ENCODE measurements at regions not wholly inside any gene's neighbourhood (a gene's known extent, or its start where the extent isn't known, plus 50 kb on each side); places are given as distances from the start of the nearest gene placed in this dataset.

GRCh38 chr6:88266126-88266525, 100.0 kb upstream of the CNR1 start:
- Histone ChIP-seq H4K20me1 (ENCODE audit: control insufficient read depth, extremely low read depth, insufficient read depth, low read length) (no peaks in the 10 kb centered on the region), H3K9ac (ENCODE audit: control insufficient read depth, extremely low read depth, insufficient read depth, low read length) (no peak overlapping the region), H3K9me1 (ENCODE audit: control insufficient read depth, extremely low read depth, insufficient read depth, low read length) (no peaks in the 10 kb centered on the region), H3K27me3 (ENCODE audit: control insufficient read depth, extremely low read depth, insufficient read depth, low read length) (no peaks in the 10 kb centered on the region), H3K36me3 (ENCODE audit: control insufficient read depth in 2 of 2, extremely low read depth in 1 of 2, insufficient read depth in 2 of 2, low read length in 2 of 2) (no peaks in the 10 kb centered on the region), H2AFZ (ENCODE audit: control insufficient read depth, low read length) (no peak overlapping the region), H3K79me2 (ENCODE audit: control insufficient read depth, insufficient read depth, low read length) (no peaks in the 10 kb centered on the region), H3K4me3 (ENCODE audit: control insufficient read depth in 2 of 3, extremely low read depth in 1 of 3, insufficient read depth in 2 of 3, low read depth in 1 of 3, low read length in 3 of 3) (no peak overlapping the region), H3K4me2 (ENCODE audit: control insufficient read depth, extremely low read depth, insufficient read depth, low read depth, low read length) (no peak overlapping the region), H3K4me1 (ENCODE audit: control insufficient read depth, extremely low read depth, insufficient read depth, low read length) (no peaks in the 10 kb centered on the region), H3K27ac (ENCODE audit: control insufficient read depth, insufficient read depth, low read length) (no peak overlapping the region), H3K9me3 (ENCODE audit: control insufficient read depth, low read depth, low read length) (no peaks in the 10 kb centered on the region)
- no peak for FAIRE-seq
- DNase-seq (ENCODE audit: low read depth, low spot score) = no peak
- dilution Hi-C loops (cut with MboI; ENCODE audit: extremely low pct_ligation_motif_present, low sequenced_read_pairs) = no loop called here
- no peak for TF ChIP-seq EZH2 (IDR thresholded peaks at IDR 0.05; ENCODE audit: low read length)
- no peak for TF ChIP-seq CTCF (optimal IDR thresholded peaks at IDR 0.05 in 1 of 3, IDR thresholded peaks at IDR 0.05 in 1 of 3, conservative IDR thresholded peaks at IDR 0.05 in 1 of 3; ENCODE audit: extremely low read depth in 1 of 3, insufficient read depth in 2 of 3, low read length in 3 of 3)

DNA sequence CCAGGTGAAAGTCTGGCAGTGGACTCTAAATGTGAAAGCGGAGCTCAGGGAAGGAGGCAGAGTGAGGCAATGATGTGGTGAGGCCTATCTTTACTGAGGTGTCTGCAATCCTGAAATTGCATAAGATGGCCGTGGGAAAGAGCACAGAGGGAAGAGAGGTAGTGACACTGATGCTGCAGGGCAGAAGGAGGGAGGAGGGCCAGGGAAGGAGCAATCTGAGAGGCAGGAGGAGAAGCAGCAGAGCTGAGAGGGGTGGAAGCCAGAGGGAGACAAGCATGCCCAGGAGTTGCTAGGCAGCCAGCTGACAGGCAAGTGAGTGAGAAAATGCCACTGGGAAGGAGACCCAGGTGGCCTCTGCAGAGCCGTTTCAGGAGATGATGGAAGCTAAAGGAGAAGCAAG, 97.4 kb upstream of the CNR1 start:
- dilution Hi-C loops (cut with MboI; ENCODE audit: extremely low pct_ligation_motif_present, low sequenced_read_pairs) = no loop called here
- no peaks in the 10 kb centered on the region for H3K79me2 ChIP-seq (ENCODE audit: control insufficient read depth, insufficient read depth, low read length)
- DNase-seq (ENCODE audit: low read depth, low spot score) (no peak), FAIRE-seq (no peak)
- no peak overlapping the region for H3K4me2 ChIP-seq (ENCODE audit: control insufficient read depth, extremely low read depth, insufficient read depth, low read depth, low read length)
- H3K27ac ChIP-seq (ENCODE audit: control insufficient read depth, insufficient read depth, low read length) = no peak overlapping the region
- no peaks in the 10 kb centered on the region for H3K27me3 ChIP-seq (ENCODE audit: control insufficient read depth, extremely low read depth, insufficient read depth, low read length)
- no peak overlapping the region for H3K9ac ChIP-seq (ENCODE audit: control insufficient read depth, extremely low read depth, insufficient read depth, low read length)
- TF ChIP-seq CTCF (optimal IDR thresholded peaks at IDR 0.05 in 1 of 3, IDR thresholded peaks at IDR 0.05 in 1 of 3, conservative IDR thresholded peaks at IDR 0.05 in 1 of 3; ENCODE audit: extremely low read depth in 1 of 3, insufficient read depth in 2 of 3, low read length in 3 of 3) (no peak), EZH2 (IDR thresholded peaks at IDR 0.05; ENCODE audit: low read length) (no peak)
- H2AFZ ChIP-seq (ENCODE audit: control insufficient read depth, low read length) = no peak overlapping the region
- H3K4me3 ChIP-seq (ENCODE audit: control insufficient read depth in 2 of 3, extremely low read depth in 1 of 3, insufficient read depth in 2 of 3, low read depth in 1 of 3, low read length in 3 of 3) = no peak overlapping the region
- H4K20me1 ChIP-seq (ENCODE audit: control insufficient read depth, extremely low read depth, insufficient read depth, low read length) = no peaks in the 10 kb centered on the region
- H3K9me1 ChIP-seq (ENCODE audit: control insufficient read depth, extremely low read depth, insufficient read depth, low read length) = no peaks in the 10 kb centered on the region
- H3K4me1 ChIP-seq (ENCODE audit: control insufficient read depth, extremely low read depth, insufficient read depth, low read length) = no peaks in the 10 kb centered on the region
- no peaks in the 10 kb centered on the region for H3K9me3 ChIP-seq (ENCODE audit: control insufficient read depth, low read depth, low read length)
- H3K36me3 ChIP-seq (ENCODE audit: control insufficient read depth in 2 of 2, extremely low read depth in 1 of 2, insufficient read depth in 2 of 2, low read length in 2 of 2) = no peaks in the 10 kb centered on the region
